H9 (cell line): ENCODE measurements at regions not wholly inside any gene's neighbourhood (a gene's known extent, or its start where the extent isn't known, plus 50 kb on each side); places are given as distances from the start of the nearest gene placed in this dataset.

Experiments used
- DNase-seq: peaks from one replicate; pipeline ENCODE4 v3.0.0-alpha.2; 2017
- H2AFZ ChIP-seq: one replicate; pipeline ENCODE4 v1.6.1; 2013; ENCODE audit warnings: mild to moderate bottlenecking, low read length, control low read depth, moderate library complexity
- H2AK5ac ChIP-seq: 2 replicates; pipeline ENCODE4 v1.6.1; 2013; ENCODE audit warnings: low read length, control low read depth, mixed read lengths; ENCODE audit not compliant: insufficient read length
- H2BK120ac ChIP-seq: one replicate; pipeline ENCODE4 v1.6.1; 2013; ENCODE audit warnings: low read depth, mild to moderate bottlenecking, low read length, control low read depth, inconsistent platforms; ENCODE audit not compliant: poor library complexity, severe bottlenecking
- H2BK12ac ChIP-seq: 2 replicates; pipeline ENCODE4 v1.6.1; 2013; ENCODE audit warnings: low read length, control low read depth, mixed read lengths, low read depth; ENCODE audit not compliant: insufficient read length
- H2BK15ac ChIP-seq: 2 replicates; pipeline ENCODE4 v1.6.1; 2013; ENCODE audit warnings: low read depth, low read length, control low read depth
- H2BK20ac ChIP-seq: one replicate; pipeline ENCODE4 v1.6.1; 2013; ENCODE audit warnings: low read depth, mild to moderate bottlenecking, low read length, control low read depth, inconsistent platforms; ENCODE audit not compliant: poor library complexity, severe bottlenecking
- H2BK5ac ChIP-seq: 2 replicates; pipeline ENCODE4 v1.6.1; 2013; ENCODE audit warnings: low read length, control low read depth, mixed read lengths; ENCODE audit not compliant: insufficient read length
- H3K14ac ChIP-seq: 2 replicates; pipeline ENCODE4 v1.6.1; 2013; ENCODE audit warnings: low read length, control low read depth; ENCODE audit not compliant: insufficient read depth
- H3K18ac ChIP-seq: 2 replicates; pipeline ENCODE4 v1.6.1; 2013; ENCODE audit warnings: low read depth, mild to moderate bottlenecking, mixed read lengths, low read length, control low read depth; ENCODE audit not compliant: insufficient read length
- H3K23ac ChIP-seq: 2 replicates; pipeline ENCODE4 v1.6.1; 2013; ENCODE audit warnings: low read length, control low read depth, mixed read lengths, low read depth; ENCODE audit not compliant: insufficient read length
- H3K23me2 ChIP-seq: 2 replicates; pipeline ENCODE4 v1.6.1; 2013; ENCODE audit warnings: low read depth, mild to moderate bottlenecking, mixed read lengths, low read length, control low read depth; ENCODE audit not compliant: insufficient read length, poor library complexity, severe bottlenecking
- H3K27ac ChIP-seq: 2 replicates; pipeline ENCODE4 v1.5.1; 2013; ENCODE audit warnings: low read length, control low read depth, mixed read lengths, low read depth; ENCODE audit not compliant: insufficient read length
- H3K27me3 ChIP-seq: 2 replicates; pipeline ENCODE4 v1.6.1; 2013; ENCODE audit warnings: low read length, control low read depth, inconsistent platforms; ENCODE audit not compliant: insufficient read depth
- H3K4ac ChIP-seq: 2 replicates; pipeline ENCODE4 v1.6.1; 2013; ENCODE audit warnings: low read depth, mild to moderate bottlenecking, control low read depth, inconsistent platforms, low read length, moderate library complexity
- H3K4me1 ChIP-seq: 2 replicates; pipeline ENCODE4 v1.6.1; 2013; ENCODE audit warnings: low read length, control low read depth, inconsistent platforms; ENCODE audit not compliant: insufficient read depth
- H3K4me2 ChIP-seq: 2 replicates; pipeline ENCODE4 v1.6.1; 2013; ENCODE audit warnings: low read length, control low read depth, mixed read lengths; ENCODE audit not compliant: insufficient read length, insufficient read depth
- H3K56ac ChIP-seq: 2 replicates; pipeline ENCODE4 v1.6.1; 2013; ENCODE audit warnings: low read depth, mild to moderate bottlenecking, mixed read lengths, low read length, control low read depth; ENCODE audit not compliant: insufficient read length
- H3K79me1 ChIP-seq: 2 replicates; pipeline ENCODE4 v1.6.1; 2013; ENCODE audit warnings: low read depth, mild to moderate bottlenecking, moderate library complexity, low read length, control low read depth, inconsistent platforms; ENCODE audit not compliant: insufficient read depth, poor library complexity, severe bottlenecking
- H3K79me2 ChIP-seq: 2 replicates; pipeline ENCODE4 v1.6.1; 2013; ENCODE audit warnings: low read length, control low read depth, inconsistent platforms; ENCODE audit not compliant: insufficient read depth
- H3K9ac ChIP-seq: 2 replicates; pipeline ENCODE4 v1.6.1; 2013; ENCODE audit warnings: low read length, control low read depth, mixed read lengths; ENCODE audit not compliant: insufficient read length; ENCODE audit errors: extremely low read depth
- H3K9me3 ChIP-seq: one replicate; pipeline ENCODE4 v1.6.1; 2013; ENCODE audit warnings: low read depth, low read length, inconsistent platforms; ENCODE audit not compliant: control insufficient read depth
- H3T11ph ChIP-seq: one replicate; pipeline ENCODE4 v1.6.1; 2013; ENCODE audit warnings: mild to moderate bottlenecking, low read length, control low read depth, inconsistent platforms
- H4K20me1 ChIP-seq: one replicate; pipeline ENCODE4 v1.6.1; 2013; ENCODE audit not compliant: control insufficient read depth, insufficient read length, insufficient read depth
- H4K5ac ChIP-seq: 2 replicates; pipeline ENCODE4 v1.6.1; 2013; ENCODE audit warnings: low read depth, mild to moderate bottlenecking, mixed read lengths, low read length, control low read depth; ENCODE audit not compliant: insufficient read length
- H4K8ac ChIP-seq: replicated peaks from 2 replicates; pipeline ENCODE4 v1.6.1; 2013; ENCODE audit warnings: low read length, control low read depth, mixed read lengths, low read depth; ENCODE audit not compliant: insufficient read length
- H4K91ac ChIP-seq: 2 replicates; pipeline ENCODE4 v1.6.1; 2013; ENCODE audit warnings: low read depth, mild to moderate bottlenecking, moderate library complexity, mixed read lengths, low read length, control low read depth; ENCODE audit not compliant: insufficient read length
- H3K27ac Mint-ChIP-seq, 3 experiments: 2 replicates in 2 of 3; 3 replicates in 1 of 3; pipeline ENCODE4 v1.8.0; 2020 to 2021; ENCODE audit warnings: mixed read lengths in 3 of 3, mild to moderate bottlenecking in 1 of 3, moderate library complexity in 1 of 3
- H3K27me3 Mint-ChIP-seq: 2 replicates; pipeline ENCODE4 v1.8.0; 2021; ENCODE audit warnings: low read depth, mild to moderate bottlenecking, moderate library complexity, mixed read lengths
- H3K36me3 Mint-ChIP-seq, 3 experiments: 2 replicates in 2 of 3; 3 replicates in 1 of 3; pipeline ENCODE4 v1.8.0; 2020 to 2021; ENCODE audit warnings: low read depth in 3 of 3, mixed read lengths in 3 of 3; ENCODE audit not compliant: insufficient read depth in 1 of 3
- H3K4me1 Mint-ChIP-seq, 2 experiments: 2 replicates each; pipeline ENCODE4 v1.8.0; 2020; ENCODE audit warnings: mixed read lengths in 2 of 2
- H3K4me3 Mint-ChIP-seq, 2 experiments: 2 replicates in 1 of 2; 3 replicates in 1 of 2; pipeline ENCODE4 v1.8.0; 2020 to 2021; ENCODE audit warnings: mild to moderate bottlenecking in 2 of 2, mixed read lengths in 2 of 2, moderate library complexity in 1 of 2
- H3K9me3 Mint-ChIP-seq, 2 experiments: 2 replicates in 1 of 2; 3 replicates in 1 of 2; pipeline ENCODE4 v1.8.0; 2020; ENCODE audit warnings: mild to moderate bottlenecking in 2 of 2, mixed read lengths in 2 of 2, moderate library complexity in 1 of 2
- CTCF ChIP-seq: fragments of 200-600 bp; sonication (generic); conservative IDR thresholded peaks from 3 replicates; pipeline ENCODE4 v1.8.0; 2021; ENCODE audit warnings: antibody characterized with exemption, mild to moderate bottlenecking
- WGBS: extraction: QIAGEN DNeasy Blood & Tissue Kit; methylation state at CpG from one replicate; pipeline ENCODE4 v1.1.7; 2013; ENCODE audit warnings: missing lambda C conversion rate, low lambda C conversion rate, mixed read lengths; ENCODE audit not compliant: insufficient read length; ENCODE audit errors: extremely low coverage; 5-methylcytosine and 5-hydroxymethylcytosine counted together

- Histone ChIP-seq H2BK15ac (no peak overlapping the region), H2BK20ac (no peak overlapping the region), H2AK5ac (no peak overlapping the region), H3K4ac (no peak overlapping the region), H4K8ac (no peak overlapping the region), H4K5ac (no peak overlapping the region), H2BK5ac (no peak overlapping the region), H3K23me2 (no peaks in the 10 kb centered on the region), H4K91ac (no peak overlapping the region), H2BK120ac (no peak overlapping the region), H3K14ac (no peak overlapping the region), H3K4me1 (no peaks in the 10 kb centered on the region; the same call in 1 of the 2 replicates), H2BK12ac (no peak overlapping the region), H3K27ac (no peak overlapping the region), H3K9me3 (no peaks in the 10 kb centered on the region), H3K4me2 (no peak overlapping the region), H3K23ac (no peak overlapping the region), H3K27me3 (no peaks in the 10 kb centered on the region), H3K79me1 (no peaks in the 10 kb centered on the region), H3K18ac (no peak overlapping the region), H2AFZ (no peak overlapping the region), H3K79me2 (no peaks in the 10 kb centered on the region), H3K56ac (no peak overlapping the region), H3K9ac (no peak overlapping the region), H3T11ph (no peak overlapping the region), H4K20me1 (no peaks in the 10 kb centered on the region)
- no CpG with 5 or more reads among the region's 5 CpGs for WGBS
- H3K4me3 Mint-ChIP-seq = no peak overlapping the region
- H3K9me3 Mint-ChIP-seq = no peaks in the 10 kb centered on the region; a peak in 1 of 5 replicates
- no peaks in the 10 kb centered on the region for H3K4me1 Mint-ChIP-seq
- no peak for DNase-seq
- H3K36me3 Mint-ChIP-seq = no peaks in the 10 kb centered on the region
- TF ChIP-seq CTCF = no peak
- H3K27ac Mint-ChIP-seq = no peak overlapping the region
- H3K27me3 Mint-ChIP-seq = no peaks in the 10 kb centered on the region
Measured at GRCh38 chr7:46694058-46694457, 773.0 kb upstream of the IGFBP3 start.
